HepG2 (cell line): ENCODE measurements at regions not wholly inside any gene's neighbourhood (a gene's known extent, or its start where the extent isn't known, plus 50 kb on each side); places are given as distances from the start of the nearest gene placed in this dataset.

Experiments
- ATAC-seq: fragments of 200-7000 bp; cut with Tn5 transposase; 3 replicates; pipeline ENCODE4 v1.9.1; 2020; ENCODE audit warnings: mild to moderate bottlenecking, moderate library complexity
- BruUV-seq: library from RNA; stranded (reverse); fragments of 400-500 nt; replicated peaks from 2 replicates; lab custom pipeline; 2021; lab: Mats Ljungman, UMichigan
- CTCF ChIA-PET: fragments of 300-600 bp; formaldehyde crosslinking; extraction: SDS; loops from one replicate; lab custom pipeline; 2021; ENCODE audit warnings: low total read pairs, inconsistent platforms, low intra/inter-chr PET ratio; lab: Yijun Ruan, JAX
- POLR2A ChIA-PET: fragments of 350-600 bp; sonication (Branson Sonifier 250); formaldehyde crosslinking; loops from one replicate; lab custom pipeline; 2020; ENCODE audit warnings: antibody characterized with exemption, inconsistent platforms; lab: Yijun Ruan, JAX
- DNase-seq: peaks from one replicate; pipeline ENCODE4 v3.0.0-alpha.2; 2015; ENCODE audit warnings: low spot score
- FAIRE-seq: peaks from 3 replicates; lab custom pipeline; 2011; peaks lifted over from hg19 to GRCh38; lab: Jason Lieb, UNC
- H2AFZ ChIP-seq: one replicate; pipeline ENCODE4 v1.6.1; 2011; ENCODE audit warnings: low read length, inconsistent platforms
- H3K27ac ChIP-seq: fragments of 300-600 bp; 3 replicates; pipeline ENCODE4 v1.8.0; 2011; ENCODE audit warnings: mixed run types, mild to moderate bottlenecking, mixed read lengths, low read length, inconsistent platforms; ENCODE audit not compliant: insufficient read depth; ENCODE audit errors: extremely low read length
- H3K27me3 ChIP-seq, 2 experiments: fragments of 200-600 bp in 1 of 2; 2 replicates in 1 of 2; 3 replicates in 1 of 2; pipeline versions ENCODE4 v1.6.0 to v1.8.0; 2011; ENCODE audit warnings: low read length in 2 of 2, mild to moderate bottlenecking in 2 of 2, moderate library complexity in 2 of 2, inconsistent platforms in 1 of 2; ENCODE audit not compliant: insufficient read depth in 2 of 2, control insufficient read depth in 1 of 2
- H3K36me3 ChIP-seq, 2 experiments: fragments of 200-600 bp in 1 of 2; replicated peaks in 1 of 2; 2 replicates in 1 of 2; 3 replicates in 1 of 2; pipeline versions ENCODE4 v1.5.1 to v1.8.0; 2011; ENCODE audit warnings: low read length in 2 of 2, inconsistent platforms in 1 of 2; ENCODE audit not compliant: insufficient read depth in 2 of 2, control insufficient read depth in 1 of 2
- H3K4me1 ChIP-seq: 2 replicates; pipeline ENCODE4 v1.5.1; 2012; ENCODE audit warnings: low read length, inconsistent platforms; ENCODE audit not compliant: insufficient read depth
- H3K4me2 ChIP-seq: 2 replicates; pipeline ENCODE4 v1.6.0; 2011; ENCODE audit warnings: low read depth, low read length, inconsistent platforms
- H3K4me3 ChIP-seq, 3 experiments: fragments of 200-600 bp in 1 of 3; sonication (generic), shearing (Covaris generic) in 1 of 3; replicated peaks in 1 of 3; 2 replicates each; pipeline ENCODE4 v1.5.1; 2011 to 2016; ENCODE audit warnings: low read length in 3 of 3, inconsistent platforms in 2 of 3, low read depth in 2 of 3, mild to moderate bottlenecking in 2 of 3, control low read depth in 1 of 3, mixed read lengths in 1 of 3; ENCODE audit not compliant: insufficient read depth in 1 of 3
- H3K79me2 ChIP-seq: one replicate; pipeline ENCODE4 v1.6.1; 2011; ENCODE audit warnings: low read length, inconsistent platforms; ENCODE audit not compliant: insufficient read depth
- H3K9ac ChIP-seq: 2 replicates; pipeline ENCODE4 v1.6.0; 2011; ENCODE audit warnings: mild to moderate bottlenecking, low read depth, low read length, inconsistent platforms; ENCODE audit not compliant: insufficient read depth
- H3K9me3 ChIP-seq: 2 replicates; pipeline ENCODE4 v1.5.1; 2012; ENCODE audit warnings: mild to moderate bottlenecking, low read length
- H4K20me1 ChIP-seq: 2 replicates; pipeline ENCODE4 v1.6.0; 2011; ENCODE audit warnings: inconsistent platforms, mild to moderate bottlenecking, low read length, moderate library complexity; ENCODE audit not compliant: insufficient read depth
- CBX5 ChIP-seq: sonication (generic); formaldehyde crosslinking; IDR thresholded peaks from 2 replicates; pipeline ENCODE4 v1.4.0; 2020; ENCODE audit warnings: missing genetic modification reagents, borderline replicate concordance
- ELF1 ChIP-seq: sonication (generic); formaldehyde crosslinking; IDR thresholded peaks from 2 replicates; pipeline ENCODE4 v1.4.0; 2020; ENCODE audit warnings: missing genetic modification reagents
- EZH2 ChIP-seq: conservative IDR thresholded peaks from 2 replicates; pipeline ENCODE4 v1.6.1; 2012; ENCODE audit warnings: mild to moderate bottlenecking, low read depth, low read length, moderate library complexity
- IRX3 ChIP-seq: sonication (generic); formaldehyde crosslinking; IDR thresholded peaks from 2 replicates; pipeline ENCODE4 v1.8.1; 2023; ENCODE audit warnings: mild to moderate bottlenecking, low read depth, missing genetic modification reagents, borderline replicate concordance
- KAT7 ChIP-seq: IDR thresholded peaks from 2 replicates; pipeline ENCODE4 v1.6.1; 2018; ENCODE audit warnings: borderline replicate concordance, missing compliant biosample characterization
- MIXL1 ChIP-seq: IDR thresholded peaks from 2 replicates; pipeline ENCODE4 v1.6.1; 2016
- NFE2L1 ChIP-seq: sonication (generic); formaldehyde crosslinking; IDR thresholded peaks from 2 replicates; pipeline ENCODE4 v1.4.0; 2020; ENCODE audit warnings: missing genetic modification reagents, mild to moderate bottlenecking, borderline replicate concordance
- RORA ChIP-seq: sonication (generic); formaldehyde crosslinking; IDR thresholded peaks from 2 replicates; pipeline ENCODE4 v1.5.0; 2020; ENCODE audit warnings: mild to moderate bottlenecking, missing genetic modification reagents, moderate library complexity
- SAFB2 ChIP-seq: sonication (generic); formaldehyde crosslinking; IDR thresholded peaks from 2 replicates; pipeline ENCODE4 v1.5.1; 2020; ENCODE audit warnings: missing genetic modification reagents, low read depth, mild to moderate bottlenecking, borderline replicate concordance
- SAP130 ChIP-seq: IDR thresholded peaks from 2 replicates; pipeline ENCODE4 v1.6.1; 2016; ENCODE audit warnings: low read depth
- SATB2 ChIP-seq: sonication (generic); formaldehyde crosslinking; IDR thresholded peaks from 2 replicates; pipeline ENCODE4 v1.5.0; 2020; ENCODE audit warnings: missing genetic modification reagents
- TRIM24 ChIP-seq: sonication (generic); formaldehyde crosslinking; IDR thresholded peaks from 2 replicates; pipeline ENCODE4 v1.8.0; 2022; ENCODE audit warnings: mild to moderate bottlenecking, missing genetic modification reagents
- ZBTB42 ChIP-seq: sonication (generic); formaldehyde crosslinking; IDR thresholded peaks from 2 replicates; pipeline ENCODE4 v1.5.0; 2020; ENCODE audit warnings: mild to moderate bottlenecking, missing genetic modification reagents
- ZIK1 ChIP-seq: sonication (generic); formaldehyde crosslinking; IDR thresholded peaks from 2 replicates; pipeline ENCODE4 v1.5.0; 2020; ENCODE audit warnings: mild to moderate bottlenecking, low read depth, missing genetic modification reagents, borderline replicate concordance
- ZNF263 ChIP-seq: sonication (generic); formaldehyde crosslinking; IDR thresholded peaks from 2 replicates; pipeline ENCODE4 v1.4.0; 2020; ENCODE audit warnings: missing genetic modification reagents
- ZNF747 ChIP-seq: sonication (generic); formaldehyde crosslinking; IDR thresholded peaks from 2 replicates; pipeline ENCODE4 v1.8.1; 2023; ENCODE audit warnings: missing genetic modification reagents, mild to moderate bottlenecking, borderline replicate concordance
- ZSCAN31 ChIP-seq: sonication (generic); formaldehyde crosslinking; IDR thresholded peaks from 2 replicates; pipeline ENCODE4 v1.5.0; 2020; ENCODE audit warnings: low read depth, mild to moderate bottlenecking, missing genetic modification reagents
- WGBS: methylation state at CpG from one replicate; pipeline ENCODE4 v1.1.6; 2017; ENCODE audit warnings: low lambda C conversion rate; 5-methylcytosine and 5-hydroxymethylcytosine counted together
- in situ Hi-C: cut with HindIII; loops from 2 replicates; pipeline ENCODE4 v1.10.0; 2017; ENCODE audit warnings: low pct_unique_long_range_greater_than_20kb; ENCODE audit not compliant: extremely low pct_ligation_motif_present
- intact Hi-C: fragments of 100-400 bp; cut with micrococcal nuclease; formaldehyde crosslinking; loops from one replicate; pipeline ENCODE4 v1.10.0; 2022; ENCODE audit not compliant: unreplicated experiment
- TF ChIP-seq, protein P1 (sequence below): sonication (generic); formaldehyde crosslinking; IDR thresholded peaks from 2 replicates; pipeline ENCODE4 v1.8.0; 2022; ENCODE audit warnings: missing genetic modification reagents, mild to moderate bottlenecking, inconsistent platforms, borderline replicate concordance
- TF ChIP-seq, protein P2 (sequence below): sonication (generic); formaldehyde crosslinking; IDR thresholded peaks from 2 replicates; pipeline ENCODE4 v1.8.1; 2023; ENCODE audit warnings: mild to moderate bottlenecking, inconsistent platforms, moderate library complexity, missing genetic modification reagents, borderline replicate concordance

DNA sequence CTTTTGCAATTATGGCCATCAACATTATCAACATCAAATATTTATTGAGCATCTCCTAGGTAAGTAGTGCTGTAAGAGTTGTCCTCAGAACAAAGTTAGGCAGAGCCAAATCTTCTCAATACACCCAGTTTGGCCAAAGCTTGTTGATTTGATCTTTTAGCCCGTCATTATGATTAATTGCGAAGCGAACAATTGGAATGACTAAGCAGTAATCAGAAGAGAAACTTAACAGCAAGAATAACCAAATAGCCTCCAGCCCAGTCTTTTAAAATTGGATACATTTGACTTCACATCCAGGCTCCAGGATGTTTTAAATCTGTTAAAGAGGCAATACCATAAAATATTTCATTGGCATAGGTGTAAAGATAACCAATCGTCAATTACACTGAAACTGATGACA lies 1156.0 kb downstream of the OLFM4 start (continued):
- TF ChIP-seq, protein P1, sequence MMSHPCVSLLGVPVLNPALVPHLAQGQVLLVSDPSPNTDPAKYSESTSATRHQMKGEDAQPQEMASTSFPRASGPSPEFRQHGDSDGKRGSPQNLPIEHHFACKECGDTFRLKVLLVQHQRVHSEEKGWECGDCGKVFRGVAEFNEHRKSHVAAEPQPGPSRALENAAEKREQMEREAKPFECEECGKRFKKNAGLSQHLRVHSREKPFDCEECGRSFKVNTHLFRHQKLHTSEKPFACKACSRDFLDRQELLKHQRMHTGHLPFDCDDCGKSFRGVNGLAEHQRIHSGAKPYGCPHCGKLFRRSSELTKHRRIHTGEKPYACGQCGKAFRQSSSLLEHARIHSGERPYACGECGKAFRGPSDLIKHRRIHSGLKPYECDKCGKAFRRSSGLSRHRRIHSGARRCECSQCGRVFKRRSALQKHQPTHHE, result no peak
- TF ChIP-seq ZNF747 (CRISPR knock-in tag), result no peak
- TF ChIP-seq SATB2 (CRISPR knock-in tag), result no peak
- TF ChIP-seq ZBTB42 (CRISPR knock-in tag), result no peak

DNA sequence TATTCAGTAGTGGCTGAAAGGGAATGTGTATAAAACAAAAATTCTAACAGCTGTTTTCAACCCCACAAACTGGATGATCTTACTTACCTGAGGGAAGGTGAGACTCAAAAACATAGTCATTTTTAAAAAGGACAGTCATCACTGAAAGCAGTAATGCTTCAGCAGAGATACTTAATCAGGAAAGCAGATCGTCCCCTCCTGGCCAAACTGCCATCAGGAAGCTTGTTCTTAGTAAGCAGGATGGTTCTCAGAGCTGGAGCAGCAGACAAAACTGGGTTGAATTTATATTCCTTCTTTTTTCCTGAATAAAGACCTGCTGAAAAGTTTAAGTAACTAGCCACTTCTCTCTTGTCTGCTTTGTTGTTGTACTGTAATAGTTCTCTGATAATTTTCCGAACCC lies 1156.5 kb downstream of the OLFM4 start:
- 2% methylated on average over 2 of the region's 2 CpGs for WGBS
- H3K79me2 ChIP-seq, result no peaks in the 10 kb centered on the region
- no peak overlapping the region for H3K4me2 ChIP-seq
- no peak overlapping the region for H3K27ac ChIP-seq
- intact Hi-C loops (no loop called here), in situ Hi-C loops (no loop called here)
- H3K9ac ChIP-seq, result no peak overlapping the region
- no peaks in the 10 kb centered on the region for H4K20me1 ChIP-seq
- no peak overlapping the region for H2AFZ ChIP-seq
- H3K36me3 ChIP-seq, result no peaks in the 10 kb centered on the region
- no peaks in the 10 kb centered on the region for H3K4me1 ChIP-seq
- no TSS peak for BruUV-seq
- no peaks in the 10 kb centered on the region for H3K27me3 ChIP-seq
- DNase-seq (no peak), FAIRE-seq (no peak), ATAC-seq (no peak)
- POLR2A ChIA-PET, result no interaction called here
- CTCF ChIA-PET, result no interaction called here
- TF ChIP-seq EZH2, result no peak
- TF ChIP-seq MIXL1, result no peak
- no peak for TF ChIP-seq KAT7 (CRISPR knock-in tag)
- TF ChIP-seq ZNF263, result no peak
- no peak for TF ChIP-seq SAP130 (CRISPR knock-in tag)
- no peak for TF ChIP-seq CBX5 (CRISPR knock-in tag)
- TF ChIP-seq RORA (CRISPR knock-in tag), result no peak
- no peak for TF ChIP-seq NFE2L1 (CRISPR knock-in tag)
- no peak for TF ChIP-seq ELF1 (CRISPR knock-in tag)
- no peak for TF ChIP-seq SAFB2
- no peak for TF ChIP-seq ZIK1 (CRISPR knock-in tag)
- no peak for TF ChIP-seq TRIM24 (CRISPR knock-in tag)
- TF ChIP-seq, protein P2, sequence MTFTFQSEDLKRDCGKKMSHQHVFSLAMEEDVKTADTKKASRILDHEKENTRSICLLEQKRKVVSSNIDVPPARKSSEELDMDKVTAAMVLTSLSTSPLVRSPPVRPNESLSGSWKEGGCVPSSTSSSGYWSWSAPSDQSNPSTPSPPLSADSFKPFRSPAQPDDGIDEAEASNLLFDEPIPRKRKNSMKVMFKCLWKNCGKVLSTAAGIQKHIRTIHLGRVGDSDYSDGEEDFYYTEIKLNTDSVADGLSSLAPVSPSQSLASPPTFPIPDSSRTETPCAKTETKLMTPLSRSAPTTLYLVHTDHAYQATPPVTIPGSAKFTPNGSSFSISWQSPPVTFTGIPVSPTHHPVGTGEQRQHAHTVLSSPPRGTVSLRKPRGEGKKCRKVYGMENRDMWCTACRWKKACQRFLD, result no peak
- TF ChIP-seq ZSCAN31 (CRISPR knock-in tag), result no peak
- TF ChIP-seq IRX3 (CRISPR knock-in tag), result no peak
- H3K9me3 ChIP-seq, result peaks cover 60% of the 10 kb centered on the region
- H3K4me3 ChIP-seq, result no peak overlapping the region
